Muscle layer of colon (tissue), 2 donors: ENCODE measurements at regions not wholly inside any gene's neighbourhood (a gene's known extent, or its start where the extent isn't known, plus 50 kb on each side); places are given as distances from the start of the nearest gene placed in this dataset.

Experiments used
- H3K27ac ChIP-seq: one replicate; pipeline ENCODE4 v1.7.0; 2013; ENCODE audit warnings: low read depth, mild to moderate bottlenecking, low read length, moderate library complexity
- H3K27me3 ChIP-seq, 2 donors: one replicate each; pipeline ENCODE4 v1.7.0; 2013; ENCODE audit warnings: low read length in 2 of 2, mild to moderate bottlenecking in 2 of 2; ENCODE audit not compliant: insufficient read depth in 2 of 2, control insufficient read depth in 1 of 2
- H3K36me3 ChIP-seq: one replicate; pipeline ENCODE4 v1.7.0; 2013; ENCODE audit warnings: mild to moderate bottlenecking, low read length; ENCODE audit not compliant: insufficient read depth
- H3K4me1 ChIP-seq: one replicate; pipeline ENCODE4 v1.7.0; 2013; ENCODE audit warnings: mild to moderate bottlenecking, low read length; ENCODE audit not compliant: insufficient read depth
- H3K4me3 ChIP-seq, 2 donors: one replicate each; pipeline ENCODE4 v1.7.0; 2013; ENCODE audit warnings: low read length in 2 of 2, low read depth in 1 of 2, mild to moderate bottlenecking in 1 of 2, moderate library complexity in 1 of 2
- H3K9ac ChIP-seq: one replicate; pipeline ENCODE4 v1.7.0; 2013; ENCODE audit warnings: low read length
- H3K9me3 ChIP-seq: one replicate; pipeline ENCODE4 v1.7.0; 2013; ENCODE audit warnings: mild to moderate bottlenecking, low read length
- donor health status: abdominal sarcoma.
- donor health status: Adenocarcinoma of cecum.

- Histone ChIP-seq H3K9me3 (no peaks in the 10 kb centered on the region), H3K36me3 (no peaks in the 10 kb centered on the region), H3K27me3 (no peaks in the 10 kb centered on the region), H3K27ac (no peak overlapping the region), H3K4me1 (no peaks in the 10 kb centered on the region), H3K9ac (no peak overlapping the region), H3K4me3 (no peak overlapping the region)
Observed at GRCh38 chr5:8053270-8053669, 184.3 kb downstream of the MTRR start.

GRCh38 chr5:8057769-8058168 is 188.8 kb downstream of the MTRR start:
- no peaks in the 10 kb centered on the region for H3K27me3 ChIP-seq
- no peaks in the 10 kb centered on the region for H3K9me3 ChIP-seq
- H3K9ac ChIP-seq: no peak overlapping the region
- no peaks in the 10 kb centered on the region for H3K36me3 ChIP-seq
- H3K4me1 ChIP-seq: no peaks in the 10 kb centered on the region
- H3K27ac ChIP-seq: no peak overlapping the region
- no peak overlapping the region for H3K4me3 ChIP-seq

- Histone ChIP-seq H3K27ac (no peak overlapping the region), H3K9me3 (no peaks in the 10 kb centered on the region), H3K27me3 (no peaks in the 10 kb centered on the region), H3K9ac (no peak overlapping the region), H3K36me3 (no peaks in the 10 kb centered on the region), H3K4me1 (no peaks in the 10 kb centered on the region), H3K4me3 (no peak overlapping the region)
Observed at GRCh38 chr5:8058616-8059190, 189.8 kb downstream of the MTRR start.

GRCh38 chr5:8059337-8059736 is 190.4 kb downstream of the MTRR start:
- Histone ChIP-seq H3K4me3 (no peak overlapping the region), H3K4me1 (no peaks in the 10 kb centered on the region), H3K27ac (no peak overlapping the region), H3K36me3 (no peaks in the 10 kb centered on the region), H3K9ac (no peak overlapping the region), H3K27me3 (no peaks in the 10 kb centered on the region), H3K9me3 (no peaks in the 10 kb centered on the region)

- no peaks in the 10 kb centered on the region for H3K36me3 ChIP-seq
- no peak overlapping the region for H3K27ac ChIP-seq
- no peak overlapping the region for H3K4me3 ChIP-seq
- no peaks in the 10 kb centered on the region for H3K4me1 ChIP-seq
- no peaks in the 10 kb centered on the region for H3K9me3 ChIP-seq
- H3K27me3 ChIP-seq: no peaks in the 10 kb centered on the region
- no peak overlapping the region for H3K9ac ChIP-seq
Observed at GRCh38 chr5:8060235-8060952, 191.4 kb downstream of the MTRR start.

- no peaks in the 10 kb centered on the region for H3K27me3 ChIP-seq
- H3K9ac ChIP-seq: no peak overlapping the region
- H3K9me3 ChIP-seq: no peaks in the 10 kb centered on the region
- H3K4me3 ChIP-seq: no peak overlapping the region
- H3K4me1 ChIP-seq: no peaks in the 10 kb centered on the region
- H3K27ac ChIP-seq: no peak overlapping the region
- H3K36me3 ChIP-seq: no peaks in the 10 kb centered on the region
Observed at GRCh38 chr5:8060953-8061429, 192.0 kb downstream of the MTRR start.

GRCh38 chr5:8062521-8062920 is 193.6 kb downstream of the MTRR start:
- Histone ChIP-seq H3K36me3 (no peaks in the 10 kb centered on the region), H3K4me3 (no peak overlapping the region)

GRCh38 chr5:8068078-8068477 is 199.1 kb downstream of the MTRR start:
- Histone ChIP-seq H3K9ac (no peak overlapping the region), H3K36me3 (no peaks in the 10 kb centered on the region), H3K9me3 (no peaks in the 10 kb centered on the region), H3K27me3 (no peaks in the 10 kb centered on the region), H3K27ac (no peak overlapping the region), H3K4me1 (no peaks in the 10 kb centered on the region), H3K4me3 (no peak overlapping the region)

More at GRCh38 chr5:8062521-8062920, 193.6 kb downstream of the MTRR start:
- no peaks in the 10 kb centered on the region for H3K27me3 ChIP-seq
- no peak overlapping the region for H3K27ac ChIP-seq
- H3K9ac ChIP-seq: no peak overlapping the region
- H3K4me1 ChIP-seq: no peaks in the 10 kb centered on the region
- no peaks in the 10 kb centered on the region for H3K9me3 ChIP-seq

GRCh38 chr5:8070138-8070537 is 201.2 kb downstream of the MTRR start:
- Histone ChIP-seq H3K27me3 (no peaks in the 10 kb centered on the region), H3K27ac (no peak overlapping the region), H3K4me3 (no peak overlapping the region), H3K9ac (no peak overlapping the region), H3K4me1 (no peaks in the 10 kb centered on the region), H3K36me3 (no peaks in the 10 kb centered on the region), H3K9me3 (no peaks in the 10 kb centered on the region)

- no peak overlapping the region for H3K4me3 ChIP-seq
- H3K36me3 ChIP-seq: no peaks in the 10 kb centered on the region
- H3K27me3 ChIP-seq: no peaks in the 10 kb centered on the region
- H3K4me1 ChIP-seq: no peaks in the 10 kb centered on the region
- no peak overlapping the region for H3K27ac ChIP-seq
- no peak overlapping the region for H3K9ac ChIP-seq
- H3K9me3 ChIP-seq: no peaks in the 10 kb centered on the region
Observed at GRCh38 chr5:8079056-8079455, 210.1 kb downstream of the MTRR start.

GRCh38 chr5:8081179-8081578 is 212.2 kb downstream of the MTRR start:
- H3K4me1 ChIP-seq: no peaks in the 10 kb centered on the region
- H3K4me3 ChIP-seq: no peak overlapping the region
- H3K36me3 ChIP-seq: no peaks in the 10 kb centered on the region
- H3K9ac ChIP-seq: no peak overlapping the region
- H3K9me3 ChIP-seq: no peaks in the 10 kb centered on the region
- no peak overlapping the region for H3K27ac ChIP-seq
- no peaks in the 10 kb centered on the region for H3K27me3 ChIP-seq

- no peak overlapping the region for H3K27ac ChIP-seq
- no peaks in the 10 kb centered on the region for H3K27me3 ChIP-seq
- H3K4me1 ChIP-seq: no peaks in the 10 kb centered on the region
- no peak overlapping the region for H3K4me3 ChIP-seq
- H3K36me3 ChIP-seq: no peaks in the 10 kb centered on the region
- no peaks in the 10 kb centered on the region for H3K9me3 ChIP-seq
- H3K9ac ChIP-seq: no peak overlapping the region
Observed at GRCh38 chr5:8093669-8094068, 224.7 kb downstream of the MTRR start.
